ENCODE measurements at regions not wholly inside any gene's neighbourhood (a gene's known extent, or its start where the extent isn't known, plus 50 kb on each side); places are given as distances from the start of the nearest gene placed in this dataset.
A peak's percentile ranks its signal among the peaks of the same experiment; 100 is the strongest.

GRCh38 chr14:53655080-53655785, 301.4 kb downstream of the BMP4 start:
- no peak for DNase-seq (ENCODE audit: low read depth, low spot score)
- dilution Hi-C loops (cut with MboI; ENCODE audit: extremely low pct_ligation_motif_present, low sequenced_read_pairs) = no loop called here
- Histone ChIP-seq H4K20me1 (ENCODE audit: control insufficient read depth, extremely low read depth, insufficient read depth, low read length) (no peaks in the 10 kb centered on the region), H3K9ac (ENCODE audit: control insufficient read depth, extremely low read depth, insufficient read depth, low read length) (no peak overlapping the region), H3K27me3 (ENCODE audit: control insufficient read depth, extremely low read depth, insufficient read depth, low read length) (no peaks in the 10 kb centered on the region), H3K4me1 (ENCODE audit: control insufficient read depth, extremely low read depth, insufficient read depth, low read length) (no peaks in the 10 kb centered on the region), H3K79me2 (ENCODE audit: control insufficient read depth, insufficient read depth, low read length) (no peaks in the 10 kb centered on the region), H3K9me3 (ENCODE audit: control insufficient read depth, low read depth, low read length) (no peaks in the 10 kb centered on the region), H3K4me2 (ENCODE audit: control insufficient read depth, extremely low read depth, insufficient read depth, low read depth, low read length) (no peak overlapping the region), H3K9me1 (ENCODE audit: control insufficient read depth, extremely low read depth, insufficient read depth, low read length) (no peaks in the 10 kb centered on the region), H3K4me3 (ENCODE audit: control insufficient read depth in 2 of 3, extremely low read depth in 1 of 3, insufficient read depth in 2 of 3, low read depth in 1 of 3, low read length in 3 of 3) (no peak overlapping the region), H3K27ac (ENCODE audit: control insufficient read depth, insufficient read depth, low read length) (no peak overlapping the region), H3K36me3 (ENCODE audit: control insufficient read depth in 2 of 2, extremely low read depth in 1 of 2, insufficient read depth in 2 of 2, low read length in 2 of 2) (no peaks in the 10 kb centered on the region), H2AFZ (ENCODE audit: control insufficient read depth, low read length) (no peak overlapping the region)
- FAIRE-seq = no peak
- TF ChIP-seq CTCF (optimal IDR thresholded peaks at IDR 0.05 in 1 of 3, IDR thresholded peaks at IDR 0.05 in 1 of 3, conservative IDR thresholded peaks at IDR 0.05 in 1 of 3; ENCODE audit: extremely low read depth in 1 of 3, insufficient read depth in 2 of 3, low read length in 3 of 3) = no peak
- TF ChIP-seq EZH2 (IDR thresholded peaks at IDR 0.05; ENCODE audit: low read length) = no peak

DNA sequence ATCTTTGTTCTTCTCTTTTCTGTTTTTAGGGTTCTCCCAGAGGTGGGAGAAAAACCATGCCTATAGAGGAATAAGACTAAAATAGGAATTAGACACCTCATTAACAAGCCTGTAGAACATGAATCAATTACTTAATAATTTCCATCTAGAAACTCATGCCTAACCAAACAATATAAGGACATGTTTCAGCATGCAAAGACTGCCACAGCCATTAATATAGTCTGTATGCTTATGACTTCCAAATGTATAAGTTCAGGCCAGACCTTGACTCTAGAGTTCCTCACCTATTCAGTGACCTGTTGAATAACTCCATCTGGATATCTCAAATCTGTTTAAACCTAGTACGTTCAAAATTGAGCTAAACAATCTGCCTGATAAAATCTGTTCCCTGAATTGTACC, 304.6 kb downstream of the BMP4 start:
- Histone ChIP-seq H3K79me2 (ENCODE audit: control insufficient read depth, insufficient read depth, low read length) (no peaks in the 10 kb centered on the region), H2AFZ (ENCODE audit: control insufficient read depth, low read length) (no peak overlapping the region), H3K4me3 (ENCODE audit: control insufficient read depth in 2 of 3, extremely low read depth in 1 of 3, insufficient read depth in 2 of 3, low read depth in 1 of 3, low read length in 3 of 3) (no peak overlapping the region), H3K27me3 (ENCODE audit: control insufficient read depth, extremely low read depth, insufficient read depth, low read length) (no peaks in the 10 kb centered on the region), H3K4me2 (ENCODE audit: control insufficient read depth, extremely low read depth, insufficient read depth, low read depth, low read length) (no peak overlapping the region), H3K36me3 (ENCODE audit: control insufficient read depth in 2 of 2, extremely low read depth in 1 of 2, insufficient read depth in 2 of 2, low read length in 2 of 2) (no peaks in the 10 kb centered on the region), H3K9ac (ENCODE audit: control insufficient read depth, extremely low read depth, insufficient read depth, low read length) (no peak overlapping the region), H3K9me3 (ENCODE audit: control insufficient read depth, low read depth, low read length) (no peaks in the 10 kb centered on the region), H3K27ac (ENCODE audit: control insufficient read depth, insufficient read depth, low read length) (no peak overlapping the region), H3K4me1 (ENCODE audit: control insufficient read depth, extremely low read depth, insufficient read depth, low read length) (no peaks in the 10 kb centered on the region), H3K9me1 (ENCODE audit: control insufficient read depth, extremely low read depth, insufficient read depth, low read length) (no peaks in the 10 kb centered on the region), H4K20me1 (ENCODE audit: control insufficient read depth, extremely low read depth, insufficient read depth, low read length) (no peaks in the 10 kb centered on the region)
- no peak for TF ChIP-seq CTCF (optimal IDR thresholded peaks at IDR 0.05 in 1 of 3, IDR thresholded peaks at IDR 0.05 in 1 of 3, conservative IDR thresholded peaks at IDR 0.05 in 1 of 3; ENCODE audit: extremely low read depth in 1 of 3, insufficient read depth in 2 of 3, low read length in 3 of 3)
- no peak for TF ChIP-seq EZH2 (IDR thresholded peaks at IDR 0.05; ENCODE audit: low read length)
- FAIRE-seq = peak; percentile 36
- dilution Hi-C loops (cut with MboI; ENCODE audit: extremely low pct_ligation_motif_present, low sequenced_read_pairs) = no loop called here
- DNase-seq (ENCODE audit: low read depth, low spot score) = no peak

All from keratinocyte (primary cell).